ENCODE measurements at regions not wholly inside any gene's neighbourhood (a gene's known extent, or its start where the extent isn't known, plus 50 kb on each side); places are given as distances from the start of the nearest gene placed in this dataset.

GRCh38 chr9:87346061-87346665 is 151.5 kb upstream of the DAPK1 start:
- no peaks in the 10 kb centered on the region for H3K79me2 ChIP-seq (ENCODE audit: control insufficient read depth, insufficient read depth, low read length)
- H3K4me1 ChIP-seq (ENCODE audit: control insufficient read depth, extremely low read depth, insufficient read depth, low read length), result peaks cover 6% of the 10 kb centered on the region
- H3K9me1 ChIP-seq (ENCODE audit: control insufficient read depth, extremely low read depth, insufficient read depth, low read length), result no peaks in the 10 kb centered on the region
- H3K4me3 ChIP-seq (ENCODE audit: control insufficient read depth in 2 of 3, extremely low read depth in 1 of 3, insufficient read depth in 2 of 3, low read depth in 1 of 3, low read length in 3 of 3), result no peak overlapping the region
- dilution Hi-C loops (cut with MboI; ENCODE audit: extremely low pct_ligation_motif_present, low sequenced_read_pairs), result no loop called here
- DNase-seq (ENCODE audit: low read depth, low spot score) (no peak), FAIRE-seq (no peak)
- no peaks in the 10 kb centered on the region for H3K36me3 ChIP-seq (ENCODE audit: control insufficient read depth in 2 of 2, extremely low read depth in 1 of 2, insufficient read depth in 2 of 2, low read length in 2 of 2)
- no peak overlapping the region for H3K9ac ChIP-seq (ENCODE audit: control insufficient read depth, extremely low read depth, insufficient read depth, low read length)
- no peak overlapping the region for H3K4me2 ChIP-seq (ENCODE audit: control insufficient read depth, extremely low read depth, insufficient read depth, low read depth, low read length)
- peaks cover 3% of the 10 kb centered on the region for H3K27me3 ChIP-seq (ENCODE audit: control insufficient read depth, extremely low read depth, insufficient read depth, low read length)
- TF ChIP-seq CTCF (optimal IDR thresholded peaks at IDR 0.05 in 1 of 3, IDR thresholded peaks at IDR 0.05 in 1 of 3, conservative IDR thresholded peaks at IDR 0.05 in 1 of 3; ENCODE audit: extremely low read depth in 1 of 3, insufficient read depth in 2 of 3, low read length in 3 of 3) (no peak), EZH2 (IDR thresholded peaks at IDR 0.05; ENCODE audit: low read length) (no peak)
- no peak overlapping the region for H2AFZ ChIP-seq (ENCODE audit: control insufficient read depth, low read length)
- H4K20me1 ChIP-seq (ENCODE audit: control insufficient read depth, extremely low read depth, insufficient read depth, low read length), result no peaks in the 10 kb centered on the region
- no peaks in the 10 kb centered on the region for H3K9me3 ChIP-seq (ENCODE audit: control insufficient read depth, low read depth, low read length)
- H3K27ac ChIP-seq (ENCODE audit: control insufficient read depth, insufficient read depth, low read length), result no peak overlapping the region

- H4K20me1 ChIP-seq (ENCODE audit: control insufficient read depth, extremely low read depth, insufficient read depth, low read length), result no peaks in the 10 kb centered on the region
- H3K79me2 ChIP-seq (ENCODE audit: control insufficient read depth, insufficient read depth, low read length), result no peaks in the 10 kb centered on the region
- H3K9me3 ChIP-seq (ENCODE audit: control insufficient read depth, low read depth, low read length), result no peaks in the 10 kb centered on the region
- no peak overlapping the region for H3K27ac ChIP-seq (ENCODE audit: control insufficient read depth, insufficient read depth, low read length)
- no peak overlapping the region for H2AFZ ChIP-seq (ENCODE audit: control insufficient read depth, low read length)
- dilution Hi-C loops (cut with MboI; ENCODE audit: extremely low pct_ligation_motif_present, low sequenced_read_pairs), result no loop called here
- no peaks in the 10 kb centered on the region for H3K27me3 ChIP-seq (ENCODE audit: control insufficient read depth, extremely low read depth, insufficient read depth, low read length)
- FAIRE-seq (no peak), DNase-seq (ENCODE audit: low read depth, low spot score) (no peak)
- H3K4me2 ChIP-seq (ENCODE audit: control insufficient read depth, extremely low read depth, insufficient read depth, low read depth, low read length), result no peak overlapping the region
- TF ChIP-seq EZH2 (IDR thresholded peaks at IDR 0.05; ENCODE audit: low read length) (no peak), CTCF (optimal IDR thresholded peaks at IDR 0.05 in 1 of 3, IDR thresholded peaks at IDR 0.05 in 1 of 3, conservative IDR thresholded peaks at IDR 0.05 in 1 of 3; ENCODE audit: extremely low read depth in 1 of 3, insufficient read depth in 2 of 3, low read length in 3 of 3) (no peak)
- H3K9ac ChIP-seq (ENCODE audit: control insufficient read depth, extremely low read depth, insufficient read depth, low read length), result no peak overlapping the region
- no peaks in the 10 kb centered on the region for H3K9me1 ChIP-seq (ENCODE audit: control insufficient read depth, extremely low read depth, insufficient read depth, low read length)
- no peak overlapping the region for H3K4me3 ChIP-seq (ENCODE audit: control insufficient read depth in 2 of 3, extremely low read depth in 1 of 3, insufficient read depth in 2 of 3, low read depth in 1 of 3, low read length in 3 of 3)
- no peaks in the 10 kb centered on the region for H3K4me1 ChIP-seq (ENCODE audit: control insufficient read depth, extremely low read depth, insufficient read depth, low read length)
- H3K36me3 ChIP-seq (ENCODE audit: control insufficient read depth in 2 of 2, extremely low read depth in 1 of 2, insufficient read depth in 2 of 2, low read length in 2 of 2), result no peaks in the 10 kb centered on the region
Observed at GRCh38 chr9:87350915-87351314, 146.8 kb upstream of the DAPK1 start.
